ENCODE measurements at regions not wholly inside any gene's neighbourhood (a gene's known extent, or its start where the extent isn't known, plus 50 kb on each side); places are given as distances from the start of the nearest gene placed in this dataset.

- Histone ChIP-seq H3K9me3 (ENCODE audit: control insufficient read depth, insufficient read depth, low read depth, low read length) (no peaks in the 10 kb centered on the region), H3K27ac (ENCODE audit: extremely low read depth, low read depth, low read length) (no peak overlapping the region), H3K4me1 (ENCODE audit: control insufficient read depth, insufficient read depth, low read length) (no peaks in the 10 kb centered on the region), H3K4me3 (ENCODE audit: low read depth, low read length) (no peak overlapping the region), H3K36me3 (ENCODE audit: control insufficient read depth in 2 of 2, insufficient read depth in 1 of 2, low read length in 2 of 2) (no peaks in the 10 kb centered on the region)
- ChIA-PET CTCF (no interaction called here), POLR2A (no interaction called here)
- TF ChIP-seq ZNF146 (tag by site-specific recombination; IDR thresholded peaks at IDR 0.05) (no peak), ZBTB26 (tag by site-specific recombination; optimal IDR thresholded peaks at IDR 0.05) (no peak), ZNF23 (tag by site-specific recombination; IDR thresholded peaks at IDR 0.05; ENCODE audit: borderline replicate concordance) (no peak), ZNF114 (tag by site-specific recombination; IDR thresholded peaks at IDR 0.05) (no peak), YY2 (tag by site-specific recombination; IDR thresholded peaks at IDR 0.05) (no peak), ZNF10 (tag by site-specific recombination; IDR thresholded peaks at IDR 0.05) (no peak), ZNF707 (tag by site-specific recombination; IDR thresholded peaks at IDR 0.05) (no peak), ZNF184 (tag by site-specific recombination; IDR thresholded peaks at IDR 0.05) (no peak), ZNF112 (tag by site-specific recombination; IDR thresholded peaks at IDR 0.05) (no peak), ZNF175 (tag by site-specific recombination; IDR thresholded peaks at IDR 0.05) (no peak), SP7 (tag by site-specific recombination; IDR thresholded peaks at IDR 0.05) (no peak), ZNF843 (tag by site-specific recombination; IDR thresholded peaks at IDR 0.05) (no peak), SP3 (tag by site-specific recombination; IDR thresholded peaks at IDR 0.05) (no peak), ZBTB21 (tag by site-specific recombination; IDR thresholded peaks at IDR 0.05) (no peak)
Observed at GRCh38 chr20:19929012-19929360, 88.2 kb upstream of the NAA20 start.

DNA sequence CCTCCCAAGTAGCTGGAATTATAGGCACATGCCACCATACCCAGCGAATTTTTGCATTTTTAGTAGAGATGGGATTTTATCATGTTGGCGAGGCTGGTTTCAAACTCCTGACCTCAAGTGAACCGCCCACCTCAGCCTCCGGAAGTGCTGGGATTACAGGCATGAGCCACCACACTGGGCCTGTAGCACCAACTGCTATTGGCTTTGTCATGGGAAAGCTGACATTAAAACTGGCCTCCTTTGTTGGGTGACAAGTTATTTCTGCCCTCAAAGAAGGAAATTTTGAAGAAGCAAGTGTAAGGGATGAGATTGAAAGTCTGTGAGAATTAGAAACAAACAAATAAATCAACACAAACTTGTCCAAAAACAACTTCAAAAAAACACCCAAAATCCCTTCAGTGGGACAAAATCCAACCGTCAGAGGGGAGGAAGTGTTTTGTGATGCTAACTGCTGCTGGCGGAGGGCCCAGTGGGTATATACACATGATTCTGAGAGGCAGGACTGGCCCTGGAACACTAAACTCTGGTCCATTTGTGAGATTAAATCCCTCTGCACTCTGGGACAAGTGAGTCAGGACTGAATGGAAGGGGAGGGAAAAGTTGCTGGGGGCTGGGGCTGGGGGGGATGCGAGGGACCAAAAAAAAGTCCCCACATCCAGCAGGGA is 87.5 kb upstream of the NAA20 start:
- H3K4me3 ChIP-seq (ENCODE audit: low read depth, low read length) = no peak overlapping the region
- H3K9me3 ChIP-seq (ENCODE audit: control insufficient read depth, insufficient read depth, low read depth, low read length) = no peaks in the 10 kb centered on the region
- H3K4me1 ChIP-seq (ENCODE audit: control insufficient read depth, insufficient read depth, low read length) = no peaks in the 10 kb centered on the region
- no peak overlapping the region for H3K27ac ChIP-seq (ENCODE audit: extremely low read depth, low read depth, low read length)
- CTCF ChIA-PET = no interaction called here
- no peaks in the 10 kb centered on the region for H3K36me3 ChIP-seq (ENCODE audit: control insufficient read depth in 2 of 2, insufficient read depth in 1 of 2, low read length in 2 of 2)
- POLR2A ChIA-PET = no interaction called here
- TF ChIP-seq ZNF350 (tag by site-specific recombination; IDR thresholded peaks at IDR 0.05) (no peak), ZNF449 (tag by site-specific recombination; IDR thresholded peaks at IDR 0.05) (no peak), ZNF433 (tag by site-specific recombination; IDR thresholded peaks at IDR 0.05; ENCODE audit: low read depth) (no peak), ZNF184 (tag by site-specific recombination; IDR thresholded peaks at IDR 0.05) (no peak), ZNF292 (tag by site-specific recombination; IDR thresholded peaks at IDR 0.05; ENCODE audit: borderline replicate concordance, low read depth) (no peak), ZBTB6 (tag by site-specific recombination; IDR thresholded peaks at IDR 0.05) (no peak), KLF9 (tag by site-specific recombination; IDR thresholded peaks at IDR 0.05; ENCODE audit: low read depth) (no peak), GFI1B (tag by site-specific recombination; IDR thresholded peaks at IDR 0.05) (no peak), EGR2 (tag by site-specific recombination; IDR thresholded peaks at IDR 0.05; ENCODE audit: low read depth) (no peak), ZFP3 (tag by site-specific recombination; IDR thresholded peaks at IDR 0.05; ENCODE audit: low read depth) (no peak), ZNF138 (tag by site-specific recombination; IDR thresholded peaks at IDR 0.05; ENCODE audit: borderline replicate concordance) (no peak), ZNF362 (tag by site-specific recombination; IDR thresholded peaks at IDR 0.05) (no peak), ZNF221 (tag by site-specific recombination; IDR thresholded peaks at IDR 0.05; ENCODE audit: borderline replicate concordance) (no peak), ZNF548 (tag by site-specific recombination; IDR thresholded peaks at IDR 0.05) (no peak), ZNF654 (tag by site-specific recombination; IDR thresholded peaks at IDR 0.05; ENCODE audit: low read depth) (no peak), ZNF274 (IDR thresholded peaks at IDR 0.05; ENCODE audit: low read length) (no peak), ZNF274 (tag by site-specific recombination; IDR thresholded peaks at IDR 0.05; ENCODE audit: borderline replicate concordance) (no peak)
- TF ChIP-seq, protein P1, sequence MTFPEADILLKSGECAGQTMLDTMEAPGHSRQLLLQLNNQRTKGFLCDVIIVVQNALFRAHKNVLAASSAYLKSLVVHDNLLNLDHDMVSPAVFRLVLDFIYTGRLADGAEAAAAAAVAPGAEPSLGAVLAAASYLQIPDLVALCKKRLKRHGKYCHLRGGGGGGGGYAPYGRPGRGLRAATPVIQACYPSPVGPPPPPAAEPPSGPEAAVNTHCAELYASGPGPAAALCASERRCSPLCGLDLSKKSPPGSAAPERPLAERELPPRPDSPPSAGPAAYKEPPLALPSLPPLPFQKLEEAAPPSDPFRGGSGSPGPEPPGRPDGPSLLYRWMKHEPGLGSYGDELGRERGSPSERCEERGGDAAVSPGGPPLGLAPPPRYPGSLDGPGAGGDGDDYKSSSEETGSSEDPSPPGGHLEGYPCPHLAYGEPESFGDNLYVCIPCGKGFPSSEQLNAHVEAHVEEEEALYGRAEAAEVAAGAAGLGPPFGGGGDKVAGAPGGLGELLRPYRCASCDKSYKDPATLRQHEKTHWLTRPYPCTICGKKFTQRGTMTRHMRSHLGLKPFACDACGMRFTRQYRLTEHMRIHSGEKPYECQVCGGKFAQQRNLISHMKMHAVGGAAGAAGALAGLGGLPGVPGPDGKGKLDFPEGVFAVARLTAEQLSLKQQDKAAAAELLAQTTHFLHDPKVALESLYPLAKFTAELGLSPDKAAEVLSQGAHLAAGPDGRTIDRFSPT (tag by site-specific recombination; IDR thresholded peaks at IDR 0.05) = no peak

Data from HEK293 (cell line).